ENCODE measurements at regions not wholly inside any gene's neighbourhood (a gene's known extent, or its start where the extent isn't known, plus 50 kb on each side); places are given as distances from the start of the nearest gene placed in this dataset.

DNA sequence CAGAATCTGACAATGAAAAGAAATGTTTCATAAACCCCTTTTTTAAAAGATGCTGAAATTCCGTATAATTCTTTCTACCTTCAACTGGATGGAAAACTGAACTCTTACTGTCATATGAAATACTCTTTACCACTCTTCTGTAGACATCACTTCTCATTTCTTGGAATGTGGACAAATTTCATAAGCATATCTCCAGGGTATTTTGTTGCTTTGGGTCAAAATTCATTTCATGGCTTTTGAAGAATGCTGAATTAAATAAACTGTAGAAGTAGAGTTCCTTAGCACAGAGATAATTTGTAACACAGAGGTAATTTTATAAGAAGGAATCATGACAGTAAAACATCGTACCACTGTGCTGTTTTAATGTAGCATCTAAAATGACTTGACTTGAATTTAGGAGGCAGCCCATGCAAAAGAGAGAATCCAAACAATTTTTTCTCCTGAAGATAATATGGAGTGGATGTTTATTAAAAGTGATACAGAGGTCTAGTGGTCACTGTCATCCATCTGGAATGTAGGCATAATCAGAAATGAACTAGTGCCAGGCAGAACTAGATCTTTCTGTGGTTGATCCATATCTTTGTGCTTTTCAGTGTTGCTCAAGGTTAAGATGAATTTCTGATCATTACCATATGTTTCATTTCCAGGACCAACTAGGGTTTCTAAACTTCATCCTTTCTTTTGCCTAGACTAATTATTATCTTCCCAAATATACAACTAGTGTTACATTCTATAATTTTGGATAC lies 492.0 kb downstream of the KIF20B start:
- Histone ChIP-seq H3K9me3 (ENCODE audit: control insufficient read depth in 2 of 3, insufficient read depth in 1 of 3, low read length in 3 of 3) (no peaks in the 10 kb centered on the region), H3K9ac (ENCODE audit: low read length in 3 of 3) (no peak overlapping the region), H3K4me1 (ENCODE audit: control insufficient read depth in 2 of 3, insufficient read depth in 2 of 3, low read depth in 1 of 3, low read length in 3 of 3) (no peaks in the 10 kb centered on the region), H3K36me3 (ENCODE audit: control insufficient read depth in 2 of 3, insufficient read depth in 3 of 3, low read length in 3 of 3) (no peaks in the 10 kb centered on the region), H3K27ac (ENCODE audit: low read depth in 2 of 2, low read length in 2 of 2) (no peak overlapping the region), H3K27me3 (ENCODE audit: control insufficient read depth, insufficient read depth, low read length) (no peaks in the 10 kb centered on the region), H3K4me3 (ENCODE audit: low read length in 3 of 3) (no peak overlapping the region)
- no peak for FAIRE-seq
- TF ChIP-seq CTCF (IDR thresholded peaks at IDR 0.05; ENCODE audit: borderline replicate concordance, extremely low read depth, insufficient read depth) = no peak
- DNase-seq = no peak
- intact Hi-C loops (cut with DNase I) = no loop called here

- H3K27me3 ChIP-seq (ENCODE audit: control insufficient read depth, insufficient read depth, low read length) = no peaks in the 10 kb centered on the region
- TF ChIP-seq CTCF (IDR thresholded peaks at IDR 0.05; ENCODE audit: borderline replicate concordance, extremely low read depth, insufficient read depth) = no peak
- intact Hi-C loops (cut with DNase I) = no loop called here
- H3K27ac ChIP-seq (ENCODE audit: low read depth in 2 of 2, low read length in 2 of 2) = no peak overlapping the region
- H3K9me3 ChIP-seq (ENCODE audit: control insufficient read depth in 2 of 3, insufficient read depth in 1 of 3, low read length in 3 of 3) = no peaks in the 10 kb centered on the region
- no peak for FAIRE-seq
- H3K9ac ChIP-seq (ENCODE audit: low read length in 3 of 3) = no peak overlapping the region
- H3K36me3 ChIP-seq (ENCODE audit: control insufficient read depth in 2 of 3, insufficient read depth in 3 of 3, low read length in 3 of 3) = no peaks in the 10 kb centered on the region
- peak in 1 of 5 donors; percentile 2 for DNase-seq
- H3K4me1 ChIP-seq (ENCODE audit: control insufficient read depth in 2 of 3, insufficient read depth in 2 of 3, low read depth in 1 of 3, low read length in 3 of 3) = no peaks in the 10 kb centered on the region
- no peak overlapping the region for H3K4me3 ChIP-seq (ENCODE audit: low read length in 3 of 3)
Measured at GRCh38 chr10:90195288-90195840, 494.0 kb downstream of the KIF20B start.

DNA sequence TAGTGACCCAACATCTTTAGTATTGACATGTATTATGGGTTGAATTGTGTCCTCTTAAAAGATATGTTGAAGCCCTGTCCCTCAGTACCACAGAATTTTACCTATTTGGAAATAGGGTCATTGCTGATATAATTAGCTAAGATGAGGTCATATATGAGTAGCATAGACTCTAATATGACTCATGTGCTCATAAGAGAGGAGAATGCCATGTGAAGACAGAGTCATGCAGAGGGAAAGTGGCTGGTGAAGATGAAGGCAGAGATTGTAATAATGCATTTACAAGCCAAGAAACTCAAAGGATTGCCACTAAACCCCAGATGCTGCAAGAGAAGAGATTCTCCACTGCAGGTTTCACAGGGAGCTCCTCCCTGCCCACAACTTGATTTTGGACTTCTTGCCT lies 496.4 kb downstream of the KIF20B start:
- Histone ChIP-seq H3K27me3 (ENCODE audit: control insufficient read depth, insufficient read depth, low read length) (no peaks in the 10 kb centered on the region), H3K36me3 (ENCODE audit: control insufficient read depth in 2 of 3, insufficient read depth in 3 of 3, low read length in 3 of 3) (no peaks in the 10 kb centered on the region), H3K9ac (ENCODE audit: low read length in 3 of 3) (no peak overlapping the region), H3K9me3 (ENCODE audit: control insufficient read depth in 2 of 3, insufficient read depth in 1 of 3, low read length in 3 of 3) (no peaks in the 10 kb centered on the region), H3K4me3 (ENCODE audit: low read length in 3 of 3) (no peak overlapping the region), H3K27ac (ENCODE audit: low read depth in 2 of 2, low read length in 2 of 2) (no peak overlapping the region), H3K4me1 (ENCODE audit: control insufficient read depth in 2 of 3, insufficient read depth in 2 of 3, low read depth in 1 of 3, low read length in 3 of 3) (no peaks in the 10 kb centered on the region)
- FAIRE-seq = no peak
- intact Hi-C loops (cut with DNase I) = no loop called here
- DNase-seq = no peak
- TF ChIP-seq CTCF (IDR thresholded peaks at IDR 0.05; ENCODE audit: borderline replicate concordance, extremely low read depth, insufficient read depth) = no peak

All from kidney (tissue), 13 donors.